ENCODE measurements at regions not wholly inside any gene's neighbourhood (a gene's known extent, or its start where the extent isn't known, plus 50 kb on each side); places are given as distances from the start of the nearest gene placed in this dataset.

- H3K4me1 ChIP-seq = peaks cover 18% of the 10 kb centered on the region
- H3K27ac ChIP-seq = no peak overlapping the region
- intact Hi-C loops (cut with DNase I) = no loop called here
- no peaks in the 10 kb centered on the region for H3K36me3 ChIP-seq
- no peak overlapping the region for H3K4me3 ChIP-seq
- no peak for TF ChIP-seq POLR2AphosphoS5 (IDR thresholded peaks at IDR 0.05; ENCODE audit: insufficient read depth in 1 of 2, low read depth in 1 of 2)
- no peak for TF ChIP-seq POLR2A (IDR thresholded peaks at IDR 0.05)
- TF ChIP-seq CTCF (IDR thresholded peaks at IDR 0.05) = no peak
- no peaks in the 10 kb centered on the region for H3K9me3 ChIP-seq
- H3K27me3 ChIP-seq = no peaks in the 10 kb centered on the region
- no peak for DNase-seq (ENCODE audit: extremely low spot score in 2 of 2)
Measured at GRCh38 chr6:142568857-142569597, 267.2 kb downstream of the ADGRG6 start.

DNA sequence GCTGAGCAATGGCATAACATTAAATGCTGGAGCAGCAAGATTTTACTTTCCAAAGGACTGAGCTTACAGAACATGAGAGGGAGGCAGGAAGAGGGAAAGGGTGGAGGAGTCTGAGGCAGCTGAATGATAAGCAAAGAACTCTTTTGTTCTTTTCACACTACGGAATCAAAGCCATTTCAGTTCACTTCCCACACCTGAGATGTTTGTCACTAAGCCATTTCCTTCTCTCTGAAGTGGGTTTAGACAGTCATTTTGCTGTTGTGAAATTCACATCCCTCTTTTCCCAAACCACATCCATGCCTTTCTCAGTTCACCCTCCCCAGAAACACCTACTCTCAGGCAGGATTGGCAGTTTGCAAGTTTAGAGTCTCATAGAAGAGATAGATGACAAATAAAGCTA lies 267.9 kb downstream of the ADGRG6 start:
- Histone ChIP-seq H3K4me3 (no peak overlapping the region), H3K36me3 (no peaks in the 10 kb centered on the region), H3K27me3 (no peaks in the 10 kb centered on the region), H3K27ac (no peak overlapping the region), H3K9me3 (no peaks in the 10 kb centered on the region), H3K4me1 (peaks cover 18% of the 10 kb centered on the region)
- intact Hi-C loops (cut with DNase I) = no loop called here
- TF ChIP-seq POLR2AphosphoS5 (IDR thresholded peaks at IDR 0.05; ENCODE audit: insufficient read depth in 1 of 2, low read depth in 1 of 2) (no peak), CTCF (IDR thresholded peaks at IDR 0.05) (no peak), POLR2A (IDR thresholded peaks at IDR 0.05) (no peak)
- DNase-seq (ENCODE audit: extremely low spot score in 2 of 2) = no peak

DNA sequence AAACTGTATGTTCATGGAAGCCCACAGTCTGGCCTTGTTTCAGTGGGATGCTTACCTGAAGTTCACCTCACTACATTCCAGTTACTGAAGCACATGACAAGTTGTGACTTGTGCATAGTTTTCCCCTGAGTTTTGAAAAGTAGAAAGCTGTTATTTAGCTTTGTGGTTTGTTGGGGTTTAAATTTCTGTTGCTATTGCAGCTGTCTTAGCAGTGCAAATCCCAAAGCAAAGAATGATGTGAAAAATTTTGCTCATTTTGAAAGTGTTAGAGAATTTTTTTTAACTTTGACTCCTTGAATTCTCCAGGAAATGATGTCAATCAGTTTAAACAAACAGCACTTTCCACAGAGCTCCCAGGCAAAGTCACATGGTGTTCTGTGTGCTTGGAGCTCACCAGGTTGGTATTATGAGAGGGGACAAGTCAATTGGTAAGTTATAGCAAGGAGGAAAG lies 268.4 kb downstream of the ADGRG6 start:
- intact Hi-C loops (cut with DNase I) = no loop called here
- no peaks in the 10 kb centered on the region for H3K27me3 ChIP-seq
- H3K4me1 ChIP-seq = peaks cover 18% of the 10 kb centered on the region
- no peak for TF ChIP-seq CTCF (IDR thresholded peaks at IDR 0.05)
- TF ChIP-seq POLR2A (IDR thresholded peaks at IDR 0.05) = no peak
- no peak for TF ChIP-seq POLR2AphosphoS5 (IDR thresholded peaks at IDR 0.05; ENCODE audit: insufficient read depth in 1 of 2, low read depth in 1 of 2)
- no peak overlapping the region for H3K27ac ChIP-seq
- H3K36me3 ChIP-seq = no peaks in the 10 kb centered on the region
- no peak for DNase-seq (ENCODE audit: extremely low spot score in 2 of 2)
- H3K4me3 ChIP-seq = no peak overlapping the region
- H3K9me3 ChIP-seq = no peaks in the 10 kb centered on the region

- no peaks in the 10 kb centered on the region for H3K9me3 ChIP-seq
- H3K27ac ChIP-seq = no peak overlapping the region
- intact Hi-C loops (cut with DNase I) = no loop called here
- H3K4me3 ChIP-seq = no peak overlapping the region
- DNase-seq (ENCODE audit: extremely low spot score in 2 of 2) = no peak
- no peaks in the 10 kb centered on the region for H3K4me1 ChIP-seq
- TF ChIP-seq CTCF (IDR thresholded peaks at IDR 0.05) (no peak), POLR2A (IDR thresholded peaks at IDR 0.05) (no peak), POLR2AphosphoS5 (IDR thresholded peaks at IDR 0.05; ENCODE audit: insufficient read depth in 1 of 2, low read depth in 1 of 2) (no peak)
- no peaks in the 10 kb centered on the region for H3K36me3 ChIP-seq
- no peaks in the 10 kb centered on the region for H3K27me3 ChIP-seq
Measured at GRCh38 chr6:142592876-142593275, 291.1 kb downstream of the ADGRG6 start.

GRCh38 chr6:142597836-142598235 lies 296.0 kb downstream of the ADGRG6 start:
- no peak for TF ChIP-seq POLR2AphosphoS5 (IDR thresholded peaks at IDR 0.05; ENCODE audit: insufficient read depth in 1 of 2, low read depth in 1 of 2)
- no peaks in the 10 kb centered on the region for H3K27me3 ChIP-seq
- no peak for DNase-seq (ENCODE audit: extremely low spot score in 2 of 2)
- H3K4me1 ChIP-seq = no peaks in the 10 kb centered on the region
- no peak overlapping the region for H3K4me3 ChIP-seq
- no peak overlapping the region for H3K27ac ChIP-seq
- no peaks in the 10 kb centered on the region for H3K9me3 ChIP-seq
- intact Hi-C loops (cut with DNase I) = no loop called here
- H3K36me3 ChIP-seq = no peaks in the 10 kb centered on the region
